OCI-LY7 (cell line): ENCODE measurements at regions not wholly inside any gene's neighbourhood (a gene's known extent, or its start where the extent isn't known, plus 50 kb on each side); places are given as distances from the start of the nearest gene placed in this dataset.
"Not testable (repeated sequence)": the region's sequence is repeated elsewhere in the genome, so short reads cannot be mapped to it uniquely, and the experiment has no call there.

Source experiments
- BruUV-seq: library from RNA; stranded (reverse); fragments of 400-500 nt; replicated peaks from 2 replicates; lab custom pipeline; 2021; lab: Mats Ljungman, UMichigan
- CTCF ChIA-PET: fragments of 300-600 bp; sonication (Branson Sonifier 250); formaldehyde crosslinking; loops from one replicate; lab custom pipeline; 2022; ENCODE audit warnings: antibody characterized with exemption; ENCODE audit not compliant: unreplicated experiment; lab: Charles Lee
- POLR2A ChIA-PET: fragments of 300-600 bp; sonication (Branson Sonifier 250); formaldehyde crosslinking; loops from one replicate; lab custom pipeline; 2022; ENCODE audit warnings: antibody characterized with exemption; lab: Charles Lee
- DNase-seq: peaks from one replicate; pipeline ENCODE4 v3.0.0-alpha.2; 2015; ENCODE audit warnings: low spot score
- H2AFZ ChIP-seq: fragments of 200-600 bp; sonication (generic), shearing (Covaris generic); 2 replicates; pipeline ENCODE4 v1.6.1; 2014; ENCODE audit warnings: mild to moderate bottlenecking, antibody characterized with exemption, low read length, moderate library complexity
- H3K27ac ChIP-seq: fragments of 200-600 bp; sonication (generic); 2 replicates; pipeline ENCODE4 v1.5.1; 2014; ENCODE audit warnings: mixed run types, low read depth, mild to moderate bottlenecking, moderate library complexity, low read length, inconsistent platforms; ENCODE audit not compliant: poor library complexity, severe bottlenecking
- H3K36me3 ChIP-seq: fragments of 200-600 bp; sonication (generic); 2 replicates; pipeline ENCODE4 v1.6.1; 2014; ENCODE audit warnings: mild to moderate bottlenecking, antibody characterized with exemption, low read length, moderate library complexity, mixed read lengths; ENCODE audit not compliant: insufficient read depth
- H3K4me1 ChIP-seq: fragments of 200-600 bp; sonication (generic); 2 replicates; pipeline ENCODE4 v1.5.1; 2014; ENCODE audit warnings: mild to moderate bottlenecking, low read length; ENCODE audit not compliant: insufficient read depth, poor library complexity, severe bottlenecking
- H3K4me2 ChIP-seq: fragments of 200-600 bp; sonication (generic); 2 replicates; pipeline ENCODE4 v1.6.1; 2014; ENCODE audit warnings: mild to moderate bottlenecking, low read length
- H3K4me3 ChIP-seq: fragments of 200-600 bp; sonication (generic); 2 replicates; pipeline ENCODE4 v1.5.1; 2014; ENCODE audit warnings: mild to moderate bottlenecking, low read depth, low read length; ENCODE audit not compliant: poor library complexity, severe bottlenecking
- H3K79me2 ChIP-seq: fragments of 200-600 bp; sonication (generic); 2 replicates; pipeline ENCODE4 v1.6.1; 2016; ENCODE audit warnings: low read depth, mild to moderate bottlenecking, low read length, moderate library complexity, mixed read lengths; ENCODE audit not compliant: insufficient read depth
- H3K9me2 ChIP-seq: fragments of 200-600 bp; sonication (generic); 2 replicates; pipeline ENCODE4 v1.6.1; 2016; ENCODE audit warnings: mild to moderate bottlenecking, low read length, mixed read lengths; ENCODE audit not compliant: insufficient read depth
- H3K9me3 ChIP-seq: fragments of 200-600 bp; sonication (generic); 2 replicates; pipeline ENCODE4 v1.6.1; 2014; ENCODE audit warnings: mild to moderate bottlenecking, mixed run types, low read length, mixed read lengths
- H4K20me1 ChIP-seq: fragments of 200-600 bp; sonication (generic); 2 replicates; pipeline ENCODE4 v1.6.1; 2014; ENCODE audit warnings: mild to moderate bottlenecking, antibody characterized with exemption, low read length, moderate library complexity, mixed read lengths; ENCODE audit not compliant: insufficient read depth
- CTCF ChIP-seq: fragments of 200-600 bp; sonication (generic); conservative IDR thresholded peaks from 2 replicates; pipeline ENCODE4 v1.5.1; 2014; ENCODE audit warnings: mild to moderate bottlenecking, antibody characterized with exemption, low read length, moderate library complexity, mixed read lengths
- EZH2phosphoT487 ChIP-seq: fragments of 200-600 bp; sonication (generic); IDR thresholded peaks from 2 replicates; pipeline ENCODE4 v1.6.1; 2018; ENCODE audit warnings: low read depth, borderline replicate concordance, mild to moderate bottlenecking, mixed run types, antibody characterized with exemption, low read length, moderate library complexity, mixed read lengths
- intact Hi-C: fragments of 100-400 bp; cut with micrococcal nuclease; formaldehyde crosslinking; loops from one replicate; pipeline ENCODE4 v1.10.0; 2022; ENCODE audit not compliant: unreplicated experiment

DNA sequence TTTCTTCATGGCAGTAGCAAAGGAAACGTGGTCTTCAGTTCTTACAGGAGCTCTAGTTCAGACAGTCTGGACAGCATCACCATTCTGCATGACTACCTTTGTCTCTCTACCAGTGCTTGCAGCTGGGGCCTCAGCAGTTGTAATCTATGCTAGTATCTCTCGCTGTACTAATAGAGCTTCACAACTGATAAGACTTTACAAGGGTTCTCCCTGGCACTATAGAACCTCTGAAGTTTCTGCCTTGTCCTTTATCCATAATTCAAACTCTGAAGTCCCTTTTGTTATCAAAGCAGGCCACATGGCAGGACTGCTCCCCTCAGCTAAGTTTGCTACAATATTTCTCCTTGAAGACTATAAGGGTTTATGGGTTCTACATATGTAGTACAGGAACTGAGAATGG, 842.1 kb upstream of the ADGRB3 start:
- H2AFZ ChIP-seq, result no peak overlapping the region
- TF ChIP-seq EZH2phosphoT487, result no peak
- TF ChIP-seq CTCF, result no peak
- intact Hi-C loops, result no loop called here
- H4K20me1 ChIP-seq, result no peaks in the 10 kb centered on the region
- no peaks in the 10 kb centered on the region for H3K9me3 ChIP-seq
- no peaks in the 10 kb centered on the region for H3K4me1 ChIP-seq
- no TSS peak for BruUV-seq
- no peak overlapping the region for H3K27ac ChIP-seq
- CTCF ChIA-PET, result no interaction called here
- no peak overlapping the region for H3K4me2 ChIP-seq
- H3K9me2 ChIP-seq, result no peaks in the 10 kb centered on the region
- no peak for DNase-seq
- H3K4me3 ChIP-seq, result no peak overlapping the region
- no peaks in the 10 kb centered on the region for H3K79me2 ChIP-seq
- POLR2A ChIA-PET, result no interaction called here
- H3K36me3 ChIP-seq, result no peaks in the 10 kb centered on the region

DNA sequence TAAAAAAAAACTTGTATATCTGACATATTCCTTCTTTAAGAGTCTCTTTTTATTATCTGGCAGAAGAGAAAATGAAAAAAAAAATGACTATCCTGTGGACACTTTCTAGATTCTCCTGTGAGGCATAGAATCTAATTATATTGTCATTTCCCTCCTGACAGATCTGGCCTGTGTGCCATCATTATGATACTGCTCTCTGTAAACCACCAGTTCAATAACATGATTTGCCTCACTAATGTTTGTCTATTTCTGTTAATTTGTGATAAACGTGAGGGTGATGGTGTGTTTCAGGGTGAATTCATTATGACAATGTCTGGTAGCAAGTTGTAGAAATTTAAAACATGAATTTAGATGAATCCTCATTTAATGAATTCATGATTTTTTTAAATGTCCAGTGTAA, 844.5 kb upstream of the ADGRB3 start:
- Histone ChIP-seq H3K79me2 (no peaks in the 10 kb centered on the region), H4K20me1 (no peaks in the 10 kb centered on the region), H3K4me3 (no peak overlapping the region), H3K9me2 (no peaks in the 10 kb centered on the region), H3K36me3 (no peaks in the 10 kb centered on the region), H3K9me3 (no peaks in the 10 kb centered on the region), H2AFZ (no peak overlapping the region), H3K4me1 (no peaks in the 10 kb centered on the region), H3K27ac (no peak overlapping the region), H3K4me2 (no peak overlapping the region)
- CTCF ChIA-PET, result no interaction called here
- POLR2A ChIA-PET, result no interaction called here
- no TSS peak for BruUV-seq
- DNase-seq, result no peak
- intact Hi-C loops, result no loop called here
- TF ChIP-seq EZH2phosphoT487 (no peak), CTCF (no peak)

DNA sequence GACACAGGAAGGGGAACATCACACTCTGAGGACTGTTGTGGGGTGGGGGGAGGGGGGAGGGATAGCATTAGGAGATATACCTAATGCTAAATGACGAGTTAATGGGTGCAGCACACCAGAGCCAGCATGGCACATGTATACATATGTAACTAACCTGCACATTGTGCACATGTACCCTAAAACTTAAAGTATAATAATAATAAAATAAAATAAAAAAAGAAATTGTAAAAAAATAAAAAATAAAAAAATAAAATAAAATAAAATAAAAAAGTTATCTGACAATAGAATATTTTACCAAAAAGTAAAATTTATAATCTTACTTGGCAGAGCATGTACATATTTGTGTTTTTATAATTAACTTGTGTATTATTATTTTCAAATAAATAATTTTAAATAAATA, 848.0 kb upstream of the ADGRB3 start:
- H4K20me1 ChIP-seq, H2AFZ ChIP-seq, H3K9me3 ChIP-seq, H3K27ac ChIP-seq, intact Hi-C loops, POLR2A ChIA-PET, H3K4me3 ChIP-seq, H3K9me2 ChIP-seq, DNase-seq, H3K36me3 ChIP-seq, CTCF ChIA-PET, H3K79me2 ChIP-seq, H3K4me1 ChIP-seq, H3K4me2 ChIP-seq, BruUV-seq: not testable (repeated sequence)
